ENCODE measurements at regions not wholly inside any gene's neighbourhood (a gene's known extent, or its start where the extent isn't known, plus 50 kb on each side); places are given as distances from the start of the nearest gene placed in this dataset.

DNA sequence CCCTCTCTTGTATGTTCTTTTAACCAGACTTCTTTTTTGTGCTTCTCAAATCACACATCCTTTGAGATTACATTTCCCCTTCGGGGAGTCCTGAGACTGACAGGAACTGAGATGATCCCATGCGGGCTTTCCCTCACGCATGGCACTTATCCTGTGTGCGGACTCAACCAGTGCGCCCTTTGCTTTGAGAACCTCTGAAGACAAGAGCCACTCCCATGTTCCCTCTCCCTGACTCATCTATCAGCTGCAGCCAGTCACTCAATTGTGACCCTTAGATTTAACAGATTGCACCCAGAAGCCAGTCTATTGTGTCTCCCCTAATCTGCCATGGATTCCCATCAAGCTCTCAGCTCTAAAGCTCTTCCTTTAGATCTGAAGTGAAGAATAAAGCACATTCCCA, 353.9 kb upstream of the MEOX2 start:
- Mint-ChIP-seq H3K27me3 (no peaks in the 10 kb centered on the region), H3K4me3 (no peak overlapping the region), H3K36me3 (no peaks in the 10 kb centered on the region), H3K9me3 (peaks cover 0 to 10% (median 3%) of the 10 kb centered on the region in 7 donors), H3K27ac (no peak overlapping the region), H3K4me1 (no peaks in the 10 kb centered on the region)
- no peak for ATAC-seq (ENCODE audit: low read depth in 2 of 2)
- peaks cover 0 to 1% of the 10 kb centered on the region in 2 experiments for H3K9me3 ChIP-seq (ENCODE audit: control insufficient read depth in 2 of 2, low read length in 2 of 2)
- no peak overlapping the region for H3K4me3 ChIP-seq (ENCODE audit: low read depth, low read length)
- no peak for DNase-seq
- H3K27me3 ChIP-seq (ENCODE audit: control insufficient read depth, insufficient read depth, low read length): no peaks in the 10 kb centered on the region
- no peak overlapping the region for H3K27ac ChIP-seq (ENCODE audit: insufficient read depth, low read length, poor library complexity, severe bottlenecking)
- H3K36me3 ChIP-seq (ENCODE audit: control insufficient read depth, insufficient read depth, low read length): no peaks in the 10 kb centered on the region
- H3K4me1 ChIP-seq (ENCODE audit: control insufficient read depth, insufficient read depth, low read length, poor library complexity, severe bottlenecking): no peaks in the 10 kb centered on the region

DNA sequence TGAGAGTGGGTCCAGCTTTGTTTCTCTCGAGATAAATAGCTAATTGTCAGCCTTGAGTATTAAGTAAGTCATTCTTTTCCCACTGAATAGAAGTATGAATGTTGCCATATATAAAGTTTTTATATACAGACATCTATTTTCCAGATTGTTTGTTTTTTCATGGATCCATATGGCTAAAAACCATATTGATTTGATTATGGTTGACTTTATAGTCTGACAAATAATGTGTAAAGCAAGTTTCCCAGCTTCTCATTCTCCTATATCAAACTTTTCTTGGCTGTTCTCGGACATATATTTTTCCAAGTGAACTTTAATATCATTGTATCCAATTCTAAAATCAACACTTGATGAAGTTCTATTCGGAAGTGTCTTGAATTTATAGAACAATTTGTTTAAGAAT, 352.4 kb upstream of the MEOX2 start:
- H3K27me3 ChIP-seq (ENCODE audit: control insufficient read depth, insufficient read depth, low read length): no peaks in the 10 kb centered on the region
- no peaks in the 10 kb centered on the region for H3K4me1 ChIP-seq (ENCODE audit: control insufficient read depth, insufficient read depth, low read length, poor library complexity, severe bottlenecking)
- DNase-seq: no peak
- H3K27ac ChIP-seq (ENCODE audit: insufficient read depth, low read length, poor library complexity, severe bottlenecking): no peak overlapping the region
- no peak overlapping the region for H3K4me3 Mint-ChIP-seq
- H3K4me3 ChIP-seq (ENCODE audit: low read depth, low read length): no peak overlapping the region
- H3K4me1 Mint-ChIP-seq: no peaks in the 10 kb centered on the region
- no peak overlapping the region for H3K27ac Mint-ChIP-seq
- ATAC-seq (ENCODE audit: low read depth in 2 of 2): no peak
- no peaks in the 10 kb centered on the region for H3K36me3 ChIP-seq (ENCODE audit: control insufficient read depth, insufficient read depth, low read length)
- peaks cover 0 to 1% of the 10 kb centered on the region in 2 experiments for H3K9me3 ChIP-seq (ENCODE audit: control insufficient read depth in 2 of 2, low read length in 2 of 2)
- H3K36me3 Mint-ChIP-seq: no peaks in the 10 kb centered on the region
- no peaks in the 10 kb centered on the region for H3K27me3 Mint-ChIP-seq
- peaks cover 0 to 15% (median 5%) of the 10 kb centered on the region in 7 donors for H3K9me3 Mint-ChIP-seq

DNA sequence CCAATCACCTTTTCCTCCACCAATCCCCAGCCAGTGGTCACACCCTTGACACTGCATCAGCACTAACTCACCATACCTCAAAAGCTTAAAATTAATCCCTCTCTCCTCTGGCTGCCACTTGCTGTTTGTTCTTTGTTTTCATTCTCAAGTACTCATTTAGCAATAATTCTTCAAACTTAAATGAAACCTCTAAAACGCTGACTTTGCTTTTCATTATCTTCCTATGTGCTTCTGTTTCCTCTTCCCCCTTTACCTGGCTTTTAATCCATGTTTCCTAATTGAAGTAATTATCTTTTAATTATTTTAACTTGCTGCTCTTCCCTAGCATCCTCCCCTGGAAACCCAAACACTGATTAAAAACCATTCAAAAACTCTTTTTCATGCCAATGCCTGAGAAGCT, 348.9 kb upstream of the MEOX2 start:
- Histone ChIP-seq H3K27ac (ENCODE audit: insufficient read depth, low read length, poor library complexity, severe bottlenecking) (no peak overlapping the region), H3K4me3 (ENCODE audit: low read depth, low read length) (no peak overlapping the region), H3K27me3 (ENCODE audit: control insufficient read depth, insufficient read depth, low read length) (no peaks in the 10 kb centered on the region), H3K9me3 (ENCODE audit: control insufficient read depth in 2 of 2, low read length in 2 of 2) (no peaks in the 10 kb centered on the region), H3K36me3 (ENCODE audit: control insufficient read depth, insufficient read depth, low read length) (no peaks in the 10 kb centered on the region), H3K4me1 (ENCODE audit: control insufficient read depth, insufficient read depth, low read length, poor library complexity, severe bottlenecking) (no peaks in the 10 kb centered on the region)
- H3K36me3 Mint-ChIP-seq: no peaks in the 10 kb centered on the region
- H3K9me3 Mint-ChIP-seq: peaks cover 0 to 16% (median 5%) of the 10 kb centered on the region in 7 donors
- ATAC-seq (ENCODE audit: low read depth in 2 of 2) (no peak), DNase-seq (no peak)
- no peak overlapping the region for H3K27ac Mint-ChIP-seq
- H3K4me1 Mint-ChIP-seq: no peaks in the 10 kb centered on the region
- no peaks in the 10 kb centered on the region for H3K27me3 Mint-ChIP-seq
- H3K4me3 Mint-ChIP-seq: no peak overlapping the region

DNA sequence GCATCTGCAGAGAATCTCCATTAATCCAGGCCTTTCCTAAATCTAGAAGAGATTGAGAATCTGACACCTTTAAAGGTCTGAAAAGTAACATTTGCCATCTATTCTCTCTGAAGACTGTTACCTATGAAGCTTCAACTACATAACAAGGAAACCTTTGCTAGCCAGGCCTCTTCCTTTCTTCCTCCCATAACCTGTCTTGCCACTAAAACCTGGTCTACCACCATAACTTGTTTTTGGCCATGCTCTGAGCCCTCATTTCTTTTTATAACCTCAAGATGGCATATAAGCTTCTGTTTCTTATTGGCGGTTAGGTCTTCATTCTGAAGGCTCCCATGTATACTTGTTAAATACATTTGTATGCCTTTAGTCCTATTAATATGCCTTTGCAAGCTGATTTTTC, 348.4 kb upstream of the MEOX2 start:
- no peaks in the 10 kb centered on the region for H3K9me3 ChIP-seq (ENCODE audit: control insufficient read depth in 2 of 2, low read length in 2 of 2)
- no peaks in the 10 kb centered on the region for H3K4me1 Mint-ChIP-seq
- DNase-seq: no peak
- no peak overlapping the region for H3K27ac ChIP-seq (ENCODE audit: insufficient read depth, low read length, poor library complexity, severe bottlenecking)
- H3K4me3 Mint-ChIP-seq: no peak overlapping the region
- no peak overlapping the region for H3K27ac Mint-ChIP-seq
- H3K36me3 Mint-ChIP-seq: no peaks in the 10 kb centered on the region
- no peak overlapping the region for H3K4me3 ChIP-seq (ENCODE audit: low read depth, low read length)
- ATAC-seq (ENCODE audit: low read depth in 2 of 2): no peak
- no peaks in the 10 kb centered on the region for H3K27me3 Mint-ChIP-seq
- peaks cover 0 to 12% (median 5%) of the 10 kb centered on the region in 7 donors for H3K9me3 Mint-ChIP-seq
- no peaks in the 10 kb centered on the region for H3K36me3 ChIP-seq (ENCODE audit: control insufficient read depth, insufficient read depth, low read length)
- H3K27me3 ChIP-seq (ENCODE audit: control insufficient read depth, insufficient read depth, low read length): no peaks in the 10 kb centered on the region
- no peaks in the 10 kb centered on the region for H3K4me1 ChIP-seq (ENCODE audit: control insufficient read depth, insufficient read depth, low read length, poor library complexity, severe bottlenecking)

DNA sequence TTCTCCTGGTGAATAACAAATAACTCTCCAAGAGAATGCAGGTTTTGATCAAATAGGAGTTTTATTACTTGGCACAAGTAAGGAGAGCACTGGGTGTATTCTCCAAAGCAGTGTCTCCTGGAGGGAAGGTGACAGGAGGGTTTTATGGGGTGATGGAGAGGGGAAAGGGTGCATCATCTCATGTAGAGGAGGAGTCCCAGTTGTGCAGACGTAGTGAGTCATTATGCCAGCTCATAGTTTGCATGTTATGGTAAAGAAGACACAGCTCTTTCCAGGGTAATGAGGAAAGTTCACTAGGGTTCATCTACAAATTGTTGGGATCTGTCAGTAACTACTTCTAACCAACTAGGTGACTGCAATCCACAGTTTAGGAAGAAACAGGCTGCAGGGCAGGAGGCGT, 347.9 kb upstream of the MEOX2 start:
- peaks cover 0 to 12% (median 5%) of the 10 kb centered on the region in 7 donors for H3K9me3 Mint-ChIP-seq
- ATAC-seq (ENCODE audit: low read depth in 2 of 2) (no peak), DNase-seq (no peak)
- Histone ChIP-seq H3K4me1 (ENCODE audit: control insufficient read depth, insufficient read depth, low read length, poor library complexity, severe bottlenecking) (no peaks in the 10 kb centered on the region), H3K27me3 (ENCODE audit: control insufficient read depth, insufficient read depth, low read length) (no peaks in the 10 kb centered on the region), H3K9me3 (ENCODE audit: control insufficient read depth in 2 of 2, low read length in 2 of 2) (no peaks in the 10 kb centered on the region), H3K4me3 (ENCODE audit: low read depth, low read length) (no peak overlapping the region), H3K36me3 (ENCODE audit: control insufficient read depth, insufficient read depth, low read length) (no peaks in the 10 kb centered on the region), H3K27ac (ENCODE audit: insufficient read depth, low read length, poor library complexity, severe bottlenecking) (no peak overlapping the region)
- no peak overlapping the region for H3K27ac Mint-ChIP-seq
- no peak overlapping the region for H3K4me3 Mint-ChIP-seq
- H3K36me3 Mint-ChIP-seq: no peaks in the 10 kb centered on the region
- H3K4me1 Mint-ChIP-seq: no peaks in the 10 kb centered on the region
- H3K27me3 Mint-ChIP-seq: no peaks in the 10 kb centered on the region

DNA sequence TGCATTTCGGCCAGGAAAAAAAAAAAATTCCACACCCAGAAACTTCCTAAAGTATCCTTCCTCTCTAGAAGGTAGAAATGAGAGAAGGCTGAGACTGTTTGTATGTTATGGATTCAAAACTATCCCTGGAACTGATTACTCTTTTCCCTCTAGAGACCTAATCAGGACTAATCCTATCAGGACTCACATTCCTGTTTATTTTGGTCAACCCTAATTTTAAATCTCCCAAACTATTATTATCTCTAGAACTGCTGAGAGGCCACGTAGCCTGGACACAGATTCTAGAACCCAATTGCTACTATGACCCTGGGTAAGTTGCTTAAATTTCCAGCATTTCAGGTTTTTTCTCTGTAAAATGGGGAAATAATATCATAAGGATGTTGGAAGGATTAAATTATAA, 346.8 kb upstream of the MEOX2 start:
- H3K27ac ChIP-seq (ENCODE audit: insufficient read depth, low read length, poor library complexity, severe bottlenecking): no peak overlapping the region
- no peaks in the 10 kb centered on the region for H3K27me3 ChIP-seq (ENCODE audit: control insufficient read depth, insufficient read depth, low read length)
- Mint-ChIP-seq H3K4me1 (no peaks in the 10 kb centered on the region), H3K27me3 (no peaks in the 10 kb centered on the region), H3K27ac (no peak overlapping the region), H3K36me3 (no peaks in the 10 kb centered on the region), H3K4me3 (no peak overlapping the region), H3K9me3 (peaks cover 0 to 12% (median 5%) of the 10 kb centered on the region in 7 donors)
- no peaks in the 10 kb centered on the region for H3K4me1 ChIP-seq (ENCODE audit: control insufficient read depth, insufficient read depth, low read length, poor library complexity, severe bottlenecking)
- no peak for ATAC-seq (ENCODE audit: low read depth in 2 of 2)
- no peaks in the 10 kb centered on the region for H3K9me3 ChIP-seq (ENCODE audit: control insufficient read depth in 2 of 2, low read length in 2 of 2)
- no peak overlapping the region for H3K4me3 ChIP-seq (ENCODE audit: low read depth, low read length)
- DNase-seq: no peak
- H3K36me3 ChIP-seq (ENCODE audit: control insufficient read depth, insufficient read depth, low read length): no peaks in the 10 kb centered on the region

DNA sequence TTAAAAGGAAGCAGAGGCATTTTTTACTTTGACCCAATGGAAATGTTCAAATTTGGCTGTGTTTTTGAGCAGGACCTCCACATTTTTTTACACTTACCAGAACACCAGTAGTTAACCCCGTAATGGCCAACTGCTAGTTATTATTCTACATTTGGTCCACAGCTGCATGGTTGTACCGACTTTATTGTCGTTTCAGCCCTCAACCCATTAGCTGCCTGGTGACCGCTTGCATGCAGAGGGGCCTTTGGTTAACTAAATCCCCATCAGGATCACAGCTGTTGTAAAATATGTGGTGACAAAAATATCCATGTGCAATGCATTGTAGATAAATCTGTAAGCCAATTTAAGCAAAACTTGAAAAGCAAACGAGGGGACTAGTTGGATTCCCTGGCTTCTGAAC, 342.2 kb upstream of the MEOX2 start:
- DNase-seq (no peak), ATAC-seq (ENCODE audit: low read depth in 2 of 2) (no peak)
- Histone ChIP-seq H3K9me3 (ENCODE audit: control insufficient read depth in 2 of 2, low read length in 2 of 2) (no peaks in the 10 kb centered on the region), H3K4me3 (ENCODE audit: low read depth, low read length) (no peak overlapping the region), H3K27me3 (ENCODE audit: control insufficient read depth, insufficient read depth, low read length) (no peaks in the 10 kb centered on the region), H3K4me1 (ENCODE audit: control insufficient read depth, insufficient read depth, low read length, poor library complexity, severe bottlenecking) (no peaks in the 10 kb centered on the region), H3K27ac (ENCODE audit: insufficient read depth, low read length, poor library complexity, severe bottlenecking) (no peak overlapping the region), H3K36me3 (ENCODE audit: control insufficient read depth, insufficient read depth, low read length) (no peaks in the 10 kb centered on the region)
- no peaks in the 10 kb centered on the region for H3K27me3 Mint-ChIP-seq
- no peak overlapping the region for H3K27ac Mint-ChIP-seq
- no peak overlapping the region for H3K4me3 Mint-ChIP-seq
- peaks cover 0 to 5% (median 0%) of the 10 kb centered on the region in 7 donors for H3K9me3 Mint-ChIP-seq
- no peaks in the 10 kb centered on the region for H3K36me3 Mint-ChIP-seq
- no peaks in the 10 kb centered on the region for H3K4me1 Mint-ChIP-seq

DNA sequence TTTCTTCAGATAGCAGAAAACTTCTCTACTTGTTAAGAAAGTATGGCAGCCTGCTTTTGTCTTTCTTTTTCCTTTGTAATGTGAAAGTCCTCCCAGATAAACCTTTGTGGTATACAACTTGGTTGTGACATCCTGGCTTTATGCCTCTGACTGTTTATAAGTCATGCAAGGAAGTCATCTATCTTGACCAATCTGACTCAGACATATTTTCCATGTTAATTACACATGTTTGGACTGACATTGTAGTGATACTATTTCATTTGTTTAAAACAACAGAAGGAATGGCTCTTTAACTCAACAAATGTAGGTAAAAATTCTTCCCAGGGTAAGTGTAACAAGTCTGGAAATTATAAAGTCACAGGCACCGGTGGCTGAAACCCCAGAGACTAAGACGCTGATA, 341.6 kb upstream of the MEOX2 start:
- Histone ChIP-seq H3K4me3 (ENCODE audit: low read depth, low read length) (no peak overlapping the region), H3K27me3 (ENCODE audit: control insufficient read depth, insufficient read depth, low read length) (no peaks in the 10 kb centered on the region), H3K9me3 (ENCODE audit: control insufficient read depth in 2 of 2, low read length in 2 of 2) (no peaks in the 10 kb centered on the region), H3K27ac (ENCODE audit: insufficient read depth, low read length, poor library complexity, severe bottlenecking) (no peak overlapping the region), H3K36me3 (ENCODE audit: control insufficient read depth, insufficient read depth, low read length) (no peaks in the 10 kb centered on the region), H3K4me1 (ENCODE audit: control insufficient read depth, insufficient read depth, low read length, poor library complexity, severe bottlenecking) (no peaks in the 10 kb centered on the region)
- no peaks in the 10 kb centered on the region for H3K36me3 Mint-ChIP-seq
- H3K27ac Mint-ChIP-seq: no peak overlapping the region
- ATAC-seq (ENCODE audit: low read depth in 2 of 2) (no peak), DNase-seq (no peak)
- H3K27me3 Mint-ChIP-seq: no peaks in the 10 kb centered on the region
- H3K4me1 Mint-ChIP-seq: no peaks in the 10 kb centered on the region
- H3K9me3 Mint-ChIP-seq: peaks cover 0 to 5% (median 0%) of the 10 kb centered on the region in 7 donors
- no peak overlapping the region for H3K4me3 Mint-ChIP-seq
